ENCODE measurements at regions not wholly inside any gene's neighbourhood (a gene's known extent, or its start where the extent isn't known, plus 50 kb on each side); places are given as distances from the start of the nearest gene placed in this dataset.

DNA sequence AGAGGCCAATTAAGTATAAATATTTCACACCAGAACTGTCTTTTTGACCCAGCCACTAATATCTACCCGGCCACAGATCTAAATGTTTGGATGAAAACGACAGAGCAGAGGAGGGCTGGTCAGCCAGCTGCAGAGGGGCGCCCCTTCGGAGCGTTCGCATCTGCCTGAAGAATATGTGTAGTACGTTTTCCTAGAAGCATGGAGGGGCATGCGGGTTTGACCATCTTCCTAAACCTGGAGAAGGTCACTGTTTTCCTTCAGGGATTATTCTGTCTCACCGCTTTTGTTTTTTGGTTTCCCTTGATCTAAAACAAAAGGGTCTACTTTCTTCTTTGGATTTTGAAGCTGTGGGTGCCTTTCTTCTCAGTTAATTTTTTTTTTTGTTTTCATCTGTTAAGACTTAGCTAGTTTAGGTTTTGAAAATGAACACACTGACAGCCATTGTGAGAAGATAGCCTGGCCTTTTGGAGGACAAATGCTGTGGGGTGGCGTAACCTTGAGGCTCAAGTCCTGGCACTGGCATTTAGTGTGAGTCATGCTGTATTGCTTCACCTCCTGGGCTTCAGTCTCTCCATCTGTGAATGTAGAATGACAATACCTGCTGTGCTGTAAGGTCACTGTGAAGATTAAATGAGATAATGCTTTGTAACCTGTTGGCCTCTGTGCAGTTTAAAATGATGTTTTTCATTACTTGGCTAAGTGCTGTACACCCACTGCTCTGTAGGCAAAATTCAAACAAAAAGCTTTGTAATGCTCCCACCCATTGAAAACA is 74.1 kb upstream of the IRF2BP2 start:
- no peak for FAIRE-seq

GRCh38 chr1:234683127-234683860 is 73.3 kb upstream of the IRF2BP2 start:
- FAIRE-seq, result no peak

DNA sequence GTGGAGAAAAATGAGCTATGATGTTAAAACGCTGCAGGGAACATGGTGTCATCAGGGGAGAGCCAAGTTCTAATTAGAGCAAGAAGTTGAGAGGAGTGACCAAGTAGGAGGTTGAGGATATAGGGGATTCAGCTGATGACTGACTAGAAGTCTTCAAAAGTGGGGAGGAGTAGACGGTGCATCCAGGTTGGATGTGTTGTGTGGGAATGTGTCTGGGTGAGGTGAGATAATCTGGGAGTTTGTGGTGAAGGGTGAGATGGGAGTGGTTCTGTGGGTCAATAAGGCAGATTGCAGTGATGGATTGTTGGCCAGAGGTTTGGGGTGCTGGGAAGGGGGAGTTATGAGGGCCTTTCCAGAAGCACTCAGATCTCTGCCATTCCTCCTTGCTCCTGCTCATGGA is 72.0 kb upstream of the IRF2BP2 start:
- FAIRE-seq, result no peak

- no peak for FAIRE-seq
These were observed 71.1 kb upstream of the IRF2BP2 start for GRCh38 chr1:234681065-234681464.

DNA sequence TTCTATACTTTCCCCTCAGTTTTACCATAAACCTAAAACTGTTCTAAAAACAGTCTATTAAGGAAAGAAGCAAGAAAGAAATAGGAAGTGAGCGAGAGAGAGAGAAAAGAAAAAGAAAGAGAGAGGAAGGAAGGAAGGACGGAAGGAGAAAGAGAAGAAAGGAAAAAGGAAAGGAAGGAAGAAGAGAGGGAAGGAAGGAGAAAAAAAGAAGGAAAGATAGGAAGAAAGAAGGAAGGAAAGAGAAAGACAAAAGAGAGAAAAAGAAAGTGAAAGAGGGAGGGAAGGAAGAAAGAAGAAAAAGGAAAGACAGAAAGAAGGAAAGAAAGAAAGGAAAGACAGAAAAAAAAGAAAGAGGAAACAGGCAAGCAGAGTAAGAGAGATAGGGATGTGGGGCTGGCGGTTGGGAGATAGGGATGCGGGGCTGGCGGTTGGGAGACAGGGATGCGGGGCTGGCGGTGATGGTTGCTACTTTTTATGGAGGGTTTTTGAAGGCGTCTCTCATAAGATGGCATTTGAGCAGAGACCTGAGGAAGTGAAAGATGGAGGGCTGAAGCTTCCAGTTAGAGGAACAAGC is 70.4 kb upstream of the IRF2BP2 start:
- FAIRE-seq, result no peak

GRCh38 chr1:234676103-234676594 is 66.2 kb upstream of the IRF2BP2 start:
- peak; percentile 92 for FAIRE-seq

GRCh38 chr1:234675572-234675971 is 65.6 kb upstream of the IRF2BP2 start:
- FAIRE-seq, result no peak

GRCh38 chr1:234675006-234675405 is 65.0 kb upstream of the IRF2BP2 start:
- no peak for FAIRE-seq

- FAIRE-seq, result no peak
These were observed 64.3 kb upstream of the IRF2BP2 start for GRCh38 chr1:234674218-234674815.

GRCh38 chr1:234672349-234673135 is 62.6 kb upstream of the IRF2BP2 start:
- FAIRE-seq, result no peak

DNA sequence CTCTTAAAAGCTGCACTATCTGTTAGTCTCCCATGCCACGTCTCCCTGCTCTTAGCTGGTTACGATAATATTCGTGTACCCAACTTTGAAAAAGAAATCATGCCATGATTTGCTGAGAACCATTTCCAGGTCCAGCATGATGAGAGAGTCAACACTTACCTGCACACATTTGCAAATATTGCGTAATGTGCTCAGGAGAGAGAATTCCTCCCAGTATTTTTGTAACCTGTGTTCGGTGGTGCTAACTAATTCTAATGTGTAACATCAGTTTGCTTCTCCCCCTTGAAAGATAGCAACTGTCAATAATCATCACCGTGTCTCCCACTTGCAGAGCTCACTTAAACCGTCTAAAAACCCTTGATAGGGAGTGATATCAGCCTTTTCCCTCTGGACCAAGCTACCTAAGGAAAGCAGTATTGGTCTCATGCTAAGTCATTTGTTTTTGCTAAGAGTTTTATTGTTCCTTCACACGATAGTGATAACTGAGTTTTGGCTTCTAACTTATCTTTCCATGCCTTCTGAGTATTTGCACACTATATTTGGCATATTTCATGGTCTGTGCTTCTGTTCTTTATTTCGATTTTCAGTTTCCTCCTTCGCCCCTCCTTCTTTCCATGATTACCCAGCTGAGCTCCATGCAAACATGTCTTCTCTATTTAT is 61.1 kb upstream of the IRF2BP2 start:
- FAIRE-seq, result no peak

GRCh38 chr1:234669499-234669898 is 59.5 kb upstream of the IRF2BP2 start:
- FAIRE-seq, result no peak

GRCh38 chr1:234668577-234668955 is 58.6 kb upstream of the IRF2BP2 start:
- no peak for FAIRE-seq

GRCh38 chr1:234667600-234668576 is 57.9 kb upstream of the IRF2BP2 start:
- FAIRE-seq, result no peak

- FAIRE-seq, result no peak
These were observed 56.8 kb upstream of the IRF2BP2 start for GRCh38 chr1:234666761-234667160.

GRCh38 chr1:234665975-234666605 is 56.1 kb upstream of the IRF2BP2 start:
- no peak for FAIRE-seq

- no peak for FAIRE-seq
These were observed 52.2 kb upstream of the IRF2BP2 start for GRCh38 chr1:234662148-234662547.

- FAIRE-seq, result no peak
These were observed 51.4 kb upstream of the IRF2BP2 start for GRCh38 chr1:234661317-234661928.

DNA sequence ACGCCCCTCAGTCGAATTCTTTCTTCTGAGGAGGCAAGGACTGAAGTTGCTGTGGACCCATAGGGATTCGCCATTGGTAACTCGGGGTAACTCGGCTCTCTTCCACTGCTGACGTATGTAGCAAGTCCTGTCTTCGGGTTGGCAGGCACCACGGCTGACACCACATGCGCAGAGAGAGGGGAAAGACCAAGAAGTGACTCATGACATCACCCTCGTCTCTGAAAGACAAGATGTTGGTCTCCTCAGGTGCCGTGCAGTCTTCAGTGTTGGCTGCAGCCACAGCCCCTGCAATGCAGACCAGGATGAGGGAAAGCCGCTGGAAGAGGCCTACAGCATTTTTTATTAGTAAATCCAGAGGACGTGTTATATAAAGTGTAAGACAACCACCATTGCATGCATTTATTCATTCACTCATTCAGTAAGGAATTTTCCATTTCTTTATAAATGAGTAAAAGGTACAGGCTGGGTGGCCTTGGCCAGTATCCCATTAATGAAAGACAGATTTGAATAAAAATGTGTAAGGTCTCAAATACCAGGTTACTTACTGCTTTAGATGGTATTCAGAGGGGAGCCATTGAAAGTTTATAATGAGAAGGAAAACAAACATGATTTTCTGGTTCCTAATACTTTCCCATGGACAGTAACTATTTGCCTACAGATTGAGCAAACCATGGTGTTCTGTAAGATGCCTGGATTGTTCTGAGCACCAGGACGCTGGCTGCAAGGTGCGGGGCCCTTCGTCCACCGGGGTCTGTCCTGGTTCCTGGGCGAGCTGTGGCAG is 50.7 kb upstream of the IRF2BP2 start:
- no peak for FAIRE-seq

All from TTC549 (cell line).